Prostate gland (tissue), 2 donors: ENCODE measurements at regions not wholly inside any gene's neighbourhood (a gene's known extent, or its start where the extent isn't known, plus 50 kb on each side); places are given as distances from the start of the nearest gene placed in this dataset.

Source experiments
- DNase-seq: peaks from one replicate; pipeline ENCODE4 v3.0.0-alpha.2; 2019; ENCODE audit warnings: low spot score
- H3K27ac ChIP-seq, 2 donors: fragments of 200-600 bp; sonication (generic); 2 replicates each; pipeline ENCODE4 v1.5.1; 2017 to 2019
- H3K27me3 ChIP-seq: fragments of 200-600 bp; sonication (generic); replicated peaks from 2 replicates; pipeline ENCODE4 v1.5.1; 2019; ENCODE audit not compliant: insufficient read depth
- H3K36me3 ChIP-seq, 2 donors: fragments of 200-600 bp; sonication (generic); 1 replicate in 1 of 2; 2 replicates in 1 of 2; pipeline versions ENCODE4 v1.5.1 to v1.8.1; 2017 to 2019
- H3K4me1 ChIP-seq: fragments of 200-600 bp; sonication (generic); replicated peaks from 2 replicates; pipeline ENCODE4 v1.5.1; 2019
- H3K4me3 ChIP-seq, 2 donors: fragments of 200-600 bp; sonication (generic); 2 replicates each; pipeline ENCODE4 v1.5.1; 2017 to 2019
- H3K9me3 ChIP-seq: fragments of 200-600 bp; sonication (generic); 2 replicates; pipeline ENCODE4 v1.5.1; 2017
- POLR2A ChIP-seq: fragments of 450-650 bp; IDR thresholded peaks from one replicate; pipeline ENCODE4 v1.6.1; 2016; ENCODE audit warnings: antibody characterized with exemption, mild to moderate bottlenecking
- POLR2AphosphoS5 ChIP-seq: sonication (generic); formaldehyde crosslinking; IDR thresholded peaks from one replicate; pipeline ENCODE4 v1.6.1; 2017; ENCODE audit warnings: antibody characterized with exemption
- WGBS: methylation state at CpG from one replicate; pipeline ENCODE4 v1.1.5; 2018; 5-methylcytosine and 5-hydroxymethylcytosine counted together
- intact Hi-C: fragments of 100-400 bp; cut with DNase I; formaldehyde crosslinking; loops from one replicate; pipeline ENCODE4 v1.14.2; 2022
- TF ChIP-seq, protein P1 (sequence below), 4 experiments: fragments of 200-600 bp in 2 of 4; fragments of 450-650 bp in 2 of 4; sonication (generic) in 2 of 4; IDR thresholded peaks; 1 replicate in 3 of 4; 2 replicates in 1 of 4; pipeline ENCODE4 v1.5.1; 2016 to 2019; ENCODE audit warnings: antibody characterized with exemption in 4 of 4, mild to moderate bottlenecking in 2 of 4, moderate library complexity in 2 of 4

DNA sequence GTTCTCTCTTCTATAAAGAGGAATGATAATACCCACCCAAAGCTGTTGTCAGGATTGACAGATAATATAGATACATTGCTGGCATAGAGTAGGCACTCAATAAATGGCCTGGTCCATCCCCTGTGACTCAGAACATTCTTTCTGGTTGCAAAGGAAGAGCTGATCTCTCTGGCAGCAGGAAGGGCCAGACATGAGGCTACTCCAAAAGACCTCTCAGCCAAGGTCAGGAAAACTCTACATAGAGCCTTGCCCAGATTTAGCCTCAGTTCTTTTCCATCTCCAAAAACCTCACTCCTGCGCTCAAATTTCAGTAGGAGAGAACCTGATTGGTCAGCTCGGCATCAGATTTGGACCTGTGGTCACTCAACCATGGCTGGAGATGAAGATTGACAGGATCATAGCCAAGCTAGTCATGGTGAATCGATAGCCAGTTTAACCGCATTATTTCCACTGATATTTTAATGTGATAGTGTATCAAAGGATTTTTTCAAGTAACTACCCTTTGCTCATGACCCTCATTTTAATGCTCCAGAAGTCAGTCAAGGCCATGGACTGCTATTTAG lies 319.6 kb downstream of the DRD1 start:
- TF ChIP-seq POLR2AphosphoS5 = no peak
- TF ChIP-seq, protein P1, sequence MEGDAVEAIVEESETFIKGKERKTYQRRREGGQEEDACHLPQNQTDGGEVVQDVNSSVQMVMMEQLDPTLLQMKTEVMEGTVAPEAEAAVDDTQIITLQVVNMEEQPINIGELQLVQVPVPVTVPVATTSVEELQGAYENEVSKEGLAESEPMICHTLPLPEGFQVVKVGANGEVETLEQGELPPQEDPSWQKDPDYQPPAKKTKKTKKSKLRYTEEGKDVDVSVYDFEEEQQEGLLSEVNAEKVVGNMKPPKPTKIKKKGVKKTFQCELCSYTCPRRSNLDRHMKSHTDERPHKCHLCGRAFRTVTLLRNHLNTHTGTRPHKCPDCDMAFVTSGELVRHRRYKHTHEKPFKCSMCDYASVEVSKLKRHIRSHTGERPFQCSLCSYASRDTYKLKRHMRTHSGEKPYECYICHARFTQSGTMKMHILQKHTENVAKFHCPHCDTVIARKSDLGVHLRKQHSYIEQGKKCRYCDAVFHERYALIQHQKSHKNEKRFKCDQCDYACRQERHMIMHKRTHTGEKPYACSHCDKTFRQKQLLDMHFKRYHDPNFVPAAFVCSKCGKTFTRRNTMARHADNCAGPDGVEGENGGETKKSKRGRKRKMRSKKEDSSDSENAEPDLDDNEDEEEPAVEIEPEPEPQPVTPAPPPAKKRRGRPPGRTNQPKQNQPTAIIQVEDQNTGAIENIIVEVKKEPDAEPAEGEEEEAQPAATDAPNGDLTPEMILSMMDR (IDR thresholded peaks at IDR 0.05) = no peak
- no peak for TF ChIP-seq POLR2A
- no peaks in the 10 kb centered on the region for H3K9me3 ChIP-seq
- no peak for DNase-seq
- H3K27ac ChIP-seq = no peak overlapping the region
- intact Hi-C loops = no loop called here
- no peaks in the 10 kb centered on the region for H3K4me1 ChIP-seq
- no peaks in the 10 kb centered on the region for H3K36me3 ChIP-seq
- 75% methylated on average over 4 of the region's 4 CpGs for WGBS
- H3K27me3 ChIP-seq = no peaks in the 10 kb centered on the region
- H3K4me3 ChIP-seq = no peak overlapping the region

DNA sequence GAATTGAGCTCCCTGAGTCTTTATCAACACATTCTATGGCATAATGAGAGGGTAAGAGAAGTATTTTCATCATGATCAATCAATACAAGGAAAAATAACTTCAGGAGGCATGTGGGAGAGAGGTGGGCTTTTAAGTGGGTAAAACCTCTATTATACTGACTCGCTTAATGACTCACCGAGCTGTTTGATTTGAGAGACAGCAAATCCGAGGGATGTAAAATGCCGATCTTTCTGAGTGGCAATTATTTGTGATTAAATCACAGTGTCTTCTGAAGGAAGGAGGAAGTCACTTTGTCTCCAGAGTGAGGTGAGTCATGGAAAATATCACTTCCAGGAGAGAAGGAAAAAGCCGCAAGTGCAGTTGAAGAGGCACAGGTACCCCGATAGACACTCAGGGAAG lies 320.4 kb downstream of the DRD1 start:
- WGBS = 86% methylated on average over 6 of the region's 6 CpGs
- Histone ChIP-seq H3K27me3 (no peaks in the 10 kb centered on the region), H3K4me1 (no peaks in the 10 kb centered on the region), H3K4me3 (no peak overlapping the region), H3K36me3 (no peaks in the 10 kb centered on the region), H3K27ac (no peak overlapping the region), H3K9me3 (no peaks in the 10 kb centered on the region)
- DNase-seq = no peak
- intact Hi-C loops = no loop called here
- TF ChIP-seq, protein P1 (IDR thresholded peaks at IDR 0.05) = no peak
- no peak for TF ChIP-seq POLR2AphosphoS5
- no peak for TF ChIP-seq POLR2A

GRCh38 chr5:175121457-175121856 lies 322.5 kb downstream of the DRD1 start:
- Histone ChIP-seq H3K4me3 (no peak overlapping the region), H3K36me3 (no peaks in the 10 kb centered on the region), H3K4me1 (no peaks in the 10 kb centered on the region), H3K9me3 (no peaks in the 10 kb centered on the region), H3K27ac (no peak overlapping the region), H3K27me3 (no peaks in the 10 kb centered on the region)
- no peak for DNase-seq
- intact Hi-C loops = no loop called here
- WGBS = 74% methylated on average over 2 of the region's 2 CpGs
- no peak for TF ChIP-seq POLR2A
- no peak for TF ChIP-seq POLR2AphosphoS5
- TF ChIP-seq, protein P1 (IDR thresholded peaks at IDR 0.05) = no peak

DNA sequence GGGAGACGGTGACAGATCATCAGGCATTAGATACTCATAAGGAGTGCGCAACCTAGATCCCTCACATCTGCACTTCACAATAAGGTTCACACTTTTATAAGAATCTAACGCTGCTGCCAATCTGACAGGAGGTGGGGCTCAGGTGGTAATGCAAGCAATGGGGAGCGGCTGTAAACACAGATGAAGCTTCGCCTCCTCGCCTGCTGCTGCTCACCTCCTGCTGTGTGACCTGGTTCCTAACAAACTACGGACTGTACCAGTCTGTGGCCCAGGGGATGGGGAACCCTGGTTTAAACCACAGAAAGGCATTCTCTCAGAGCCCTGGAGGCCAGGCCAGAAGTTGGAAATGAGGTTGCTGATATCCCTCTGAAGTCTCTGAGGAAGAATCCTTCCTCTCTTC lies 323.6 kb downstream of the DRD1 start:
- TF ChIP-seq, protein P1 (IDR thresholded peaks at IDR 0.05) = no peak
- no peak for TF ChIP-seq POLR2AphosphoS5
- no peak for TF ChIP-seq POLR2A
- Histone ChIP-seq H3K9me3 (no peaks in the 10 kb centered on the region), H3K36me3 (no peaks in the 10 kb centered on the region), H3K27ac (no peak overlapping the region), H3K4me3 (no peak overlapping the region), H3K27me3 (no peaks in the 10 kb centered on the region), H3K4me1 (no peaks in the 10 kb centered on the region)
- no peak for DNase-seq
- 82% methylated on average over 7 of the region's 7 CpGs for WGBS
- intact Hi-C loops = no loop called here

GRCh38 chr5:175118700-175119309 lies 325.2 kb downstream of the DRD1 start:
- Histone ChIP-seq H3K4me1 (no peaks in the 10 kb centered on the region), H3K27me3 (no peaks in the 10 kb centered on the region), H3K9me3 (no peaks in the 10 kb centered on the region), H3K27ac (no peak overlapping the region), H3K4me3 (no peak overlapping the region), H3K36me3 (no peaks in the 10 kb centered on the region)
- WGBS = 83% methylated on average over 3 of the region's 3 CpGs
- no peak for DNase-seq
- intact Hi-C loops = no loop called here
- TF ChIP-seq POLR2AphosphoS5 = no peak
- no peak for TF ChIP-seq POLR2A
- TF ChIP-seq, protein P1 (IDR thresholded peaks at IDR 0.05) = no peak
